GM04504 (cell line): ENCODE measurements at regions not wholly inside any gene's neighbourhood (a gene's known extent, or its start where the extent isn't known, plus 50 kb on each side); places are given as distances from the start of the nearest gene placed in this dataset.
A peak's percentile ranks its signal among the peaks of the same experiment; 100 is the strongest.
"Not testable (repeated sequence)": the region's sequence is repeated elsewhere in the genome, so short reads cannot be mapped to it uniquely, and the experiment has no call there.

ENCODE experiments used
- DNase-seq: peaks from one replicate; pipeline ENCODE4 v3.0.0-alpha.2; 2012; ENCODE audit warnings: low read depth

GRCh38 chr7:112937651-112938415 lies 147.6 kb upstream of the TMEM168 start:
- no peak for DNase-seq

DNA sequence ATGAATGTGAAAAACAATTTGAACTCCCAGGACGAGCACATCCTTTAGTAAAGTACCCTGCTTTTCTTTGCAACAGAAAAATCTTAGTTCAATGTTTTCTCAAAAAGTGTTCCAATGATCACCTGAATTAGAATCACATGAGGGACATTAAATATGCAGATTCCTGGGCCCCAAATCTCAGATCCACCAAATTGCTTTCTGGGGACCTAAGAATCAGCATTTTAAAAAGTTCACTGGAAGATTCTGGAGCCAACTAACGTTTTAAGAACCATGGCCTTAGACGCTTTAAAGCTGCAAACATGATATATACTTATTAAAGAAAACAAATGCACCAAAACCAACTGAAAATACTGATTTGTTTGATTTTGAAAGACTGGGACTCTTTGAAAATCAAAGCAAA lies 143.4 kb upstream of the TMEM168 start:
- no peak for DNase-seq

DNA sequence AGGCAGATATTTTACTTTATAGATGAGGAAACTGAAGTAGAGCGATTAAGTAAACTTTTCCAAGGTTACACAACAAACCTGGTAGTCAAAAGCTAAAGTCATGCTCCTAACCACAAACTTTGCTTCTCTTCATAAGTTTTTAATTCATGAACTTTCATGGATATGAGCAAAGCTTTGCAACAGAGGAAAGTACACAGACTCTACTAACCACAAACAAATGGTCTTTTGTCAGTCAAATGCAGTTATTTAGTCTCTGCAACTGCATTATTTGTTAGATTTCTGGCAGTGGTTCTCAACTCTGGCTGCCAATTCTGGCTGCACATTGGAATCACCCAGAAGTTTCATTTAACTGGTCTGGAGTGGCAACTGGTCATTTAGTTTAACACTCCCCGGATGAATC lies 140.6 kb upstream of the TMEM168 start:
- DNase-seq, result peak; percentile 56

DNA sequence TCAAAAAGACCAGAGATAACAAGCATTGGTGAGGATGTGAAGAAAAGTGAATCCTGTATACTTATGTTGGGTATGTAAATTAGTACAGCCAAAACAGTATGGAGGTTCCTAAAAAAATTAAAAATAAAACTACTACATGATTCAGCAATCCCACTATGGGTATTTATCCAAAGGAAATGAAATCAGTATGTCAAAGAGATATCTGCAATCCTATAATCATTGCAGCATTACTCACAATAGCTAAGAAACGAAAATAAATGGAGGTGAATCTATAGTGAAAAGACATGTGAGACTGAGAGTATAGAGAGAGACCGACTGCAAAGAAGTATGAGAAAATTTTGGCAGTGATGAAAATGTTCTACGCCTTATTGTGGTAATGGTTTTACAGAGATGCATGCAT lies 139.2 kb upstream of the TMEM168 start:
- DNase-seq, result no peak

DNA sequence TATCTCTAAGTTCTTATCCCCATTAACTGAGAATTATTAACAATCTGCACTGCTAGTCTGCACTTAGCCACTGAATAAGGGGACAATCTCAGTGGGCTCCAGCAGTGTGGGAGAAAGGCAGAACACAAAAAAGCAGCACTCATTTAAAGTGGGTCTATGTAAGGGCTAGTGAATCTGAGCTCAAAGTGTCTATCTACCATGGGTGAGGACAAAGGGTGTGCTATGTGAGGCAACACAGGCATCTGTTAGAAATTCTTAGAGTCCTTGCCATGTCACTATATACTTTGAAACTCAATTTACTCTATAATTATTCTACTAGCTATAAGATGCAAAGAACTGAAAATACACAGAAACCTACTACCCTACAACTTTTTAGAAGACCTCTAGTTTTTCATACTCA lies 135.8 kb upstream of the TMEM168 start:
- DNase-seq, result no peak

DNA sequence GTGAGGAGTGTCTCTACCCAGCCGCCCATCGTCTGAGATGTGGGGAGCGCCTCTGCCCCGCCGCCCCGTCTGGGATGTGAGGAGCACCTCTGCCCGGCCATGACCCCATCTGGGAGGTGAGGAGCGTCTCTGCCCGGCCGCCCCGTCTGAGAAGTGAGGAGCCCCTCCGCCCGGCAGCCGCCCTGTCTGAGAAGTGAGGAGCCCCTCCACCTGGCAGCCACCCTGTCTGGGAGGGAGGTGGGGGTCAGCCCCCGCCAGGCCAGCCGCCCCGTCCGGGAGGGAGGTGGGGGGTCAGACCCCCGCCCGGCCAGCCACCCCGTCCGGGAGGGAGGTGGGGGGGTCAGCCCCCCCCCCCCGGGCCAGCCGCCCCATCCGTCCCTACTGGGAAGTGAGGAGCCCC lies 132.4 kb upstream of the TMEM168 start:
- not testable (repeated sequence) for DNase-seq

DNA sequence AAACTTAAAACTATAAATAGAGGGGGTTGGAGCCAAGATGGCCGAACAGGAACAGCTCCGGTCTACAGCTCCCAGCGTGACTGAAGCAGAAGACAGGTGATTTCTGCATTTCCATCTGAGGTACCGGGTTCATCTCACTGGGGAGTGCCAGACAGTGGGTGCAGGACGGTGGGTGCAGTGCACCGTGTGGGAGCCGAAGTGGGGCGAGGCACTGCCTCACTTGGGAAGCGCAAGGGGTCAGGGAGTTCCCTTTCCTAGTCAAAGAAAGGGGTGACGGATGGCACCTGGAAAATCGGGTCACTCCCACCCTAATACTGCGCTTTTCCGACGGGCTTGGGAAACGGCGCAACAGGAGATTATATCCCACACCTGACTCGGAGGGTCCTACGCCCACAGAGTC lies 126.2 kb upstream of the TMEM168 start:
- not testable (repeated sequence) for DNase-seq

- no peak for DNase-seq
Measured at GRCh38 chr7:112908086-112908485, 117.9 kb upstream of the TMEM168 start.

GRCh38 chr7:112907658-112908057 lies 117.5 kb upstream of the TMEM168 start:
- no peak for DNase-seq

- DNase-seq, result no peak
Measured at GRCh38 chr7:112905950-112906349, 115.8 kb upstream of the TMEM168 start.

DNA sequence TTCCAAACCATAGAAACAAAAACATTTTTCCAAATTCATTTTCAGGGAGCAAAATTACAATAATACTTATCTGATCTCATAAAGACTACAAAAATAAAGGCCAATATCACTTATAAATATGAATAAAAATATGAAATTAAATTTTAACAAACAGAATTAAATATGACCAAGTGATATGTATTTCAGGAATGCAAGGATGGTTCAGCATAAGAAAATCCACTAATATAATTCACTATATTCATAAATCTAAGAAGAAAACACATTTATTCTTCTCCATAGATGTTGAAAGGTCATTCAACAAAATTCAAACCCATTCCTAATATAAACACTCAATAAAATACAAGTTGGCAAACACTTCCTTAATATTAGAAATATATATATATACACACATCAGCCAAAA lies 115.2 kb upstream of the TMEM168 start:
- no peak for DNase-seq

DNA sequence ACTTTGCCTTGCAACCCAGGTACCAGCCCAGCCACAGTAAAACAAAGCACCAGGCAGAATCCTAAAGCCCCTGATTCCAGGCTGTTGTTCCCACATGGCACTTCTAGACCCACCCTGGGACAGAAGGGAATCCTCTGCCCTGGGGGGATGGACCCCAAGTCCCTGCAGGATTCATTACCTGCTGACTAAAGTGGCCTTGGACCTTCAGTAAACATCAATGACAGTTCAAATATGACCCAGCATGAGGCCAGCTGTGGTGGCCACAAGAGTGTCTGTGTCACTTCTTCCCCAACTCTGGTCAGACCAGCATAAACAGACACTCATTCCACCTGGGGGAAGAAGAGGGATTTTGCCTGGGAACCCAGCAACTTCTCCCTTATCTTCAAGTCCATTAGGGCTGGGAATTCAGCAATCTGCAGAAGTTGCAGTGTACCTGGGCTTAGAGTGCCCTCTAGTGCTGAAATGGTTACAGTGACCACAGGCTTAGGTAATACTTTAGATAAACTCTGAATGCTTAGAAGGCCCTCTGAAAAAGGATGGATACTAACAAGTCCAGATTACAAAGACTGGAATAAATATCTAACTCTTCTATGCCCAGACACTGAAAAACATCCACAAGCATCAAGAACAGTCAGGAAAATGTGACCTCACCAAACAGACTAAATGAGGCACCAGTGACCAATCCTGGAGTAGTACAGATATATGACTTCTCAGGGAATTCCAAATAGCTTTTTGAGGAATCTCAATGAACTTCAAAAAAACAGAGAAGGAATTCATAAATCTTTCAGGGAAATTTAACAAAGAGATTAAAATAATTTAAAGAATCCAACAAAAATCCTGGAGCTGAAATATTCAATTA lies 108.5 kb upstream of the TMEM168 start:
- DNase-seq, result peak; percentile 38

- DNase-seq, result no peak
Measured at GRCh38 chr7:112897839-112898431, 107.7 kb upstream of the TMEM168 start.

- DNase-seq, result no peak
Measured at GRCh38 chr7:112896026-112896601, 105.9 kb upstream of the TMEM168 start.

DNA sequence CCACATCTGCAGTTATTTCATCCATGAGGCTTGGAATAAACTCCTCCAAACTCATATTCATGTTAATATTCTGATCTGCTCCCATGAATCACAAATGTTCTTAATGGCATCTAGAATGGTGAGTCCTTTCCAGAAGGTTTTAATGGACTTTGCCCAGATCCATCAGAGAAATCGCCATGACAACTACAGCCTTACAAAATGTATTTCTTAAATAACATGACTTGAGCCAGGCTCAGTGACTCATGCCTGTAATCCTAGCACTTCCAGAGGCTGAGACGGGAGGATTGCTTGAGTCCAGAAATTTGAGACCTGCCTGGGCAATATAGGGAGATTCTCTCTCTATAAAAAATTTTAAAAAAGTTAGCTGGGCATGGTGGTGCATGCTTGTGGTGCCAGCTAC lies 102.1 kb upstream of the TMEM168 start:
- DNase-seq, result peak; percentile 28

DNA sequence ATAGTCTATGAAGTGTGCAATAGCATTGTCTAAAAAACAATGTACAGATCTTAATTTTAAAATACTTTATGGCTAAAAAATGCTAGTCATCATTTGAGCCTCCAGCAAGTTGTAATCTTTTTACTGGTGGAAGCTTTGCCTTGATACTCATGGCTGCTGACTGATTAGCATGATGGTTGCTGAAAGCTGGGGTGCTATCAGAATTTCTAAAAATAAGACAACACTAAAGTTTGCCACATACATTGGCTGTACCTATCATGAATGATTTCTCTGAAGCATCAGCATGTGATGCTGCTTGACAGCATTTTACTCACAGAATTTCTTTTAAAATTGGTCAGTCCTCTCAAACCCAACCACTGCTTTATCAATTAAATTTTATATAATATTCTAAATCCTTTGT lies 101.5 kb upstream of the TMEM168 start:
- no peak for DNase-seq

DNA sequence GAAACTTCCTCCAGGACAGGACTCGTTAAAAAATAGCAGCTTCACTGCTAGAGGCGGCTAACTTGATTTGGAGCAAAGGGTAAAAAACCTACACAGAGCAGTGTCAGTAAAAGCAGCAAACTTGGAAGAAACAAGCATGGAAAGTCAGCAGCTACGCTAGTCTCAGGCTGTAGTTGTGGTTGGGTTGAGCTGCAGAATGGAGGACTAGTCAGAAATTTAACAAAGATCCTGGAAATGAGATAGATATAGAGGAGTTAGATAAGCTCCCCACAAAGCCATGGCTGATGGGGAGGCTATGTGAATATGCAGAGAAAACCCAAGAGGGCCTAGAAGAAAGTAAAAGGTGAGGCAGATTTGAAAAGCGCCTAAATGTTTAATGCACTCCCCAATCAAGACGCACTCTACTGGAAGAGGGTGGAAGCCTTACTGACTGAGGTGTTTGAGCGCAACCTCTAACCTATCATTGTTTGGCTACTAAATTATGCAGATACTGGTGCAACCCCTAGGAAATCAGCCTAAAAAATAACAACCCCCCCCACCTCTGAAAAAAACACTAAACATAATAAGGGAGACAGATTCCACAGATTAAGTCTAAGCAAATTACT lies 99.7 kb upstream of the TMEM168 start:
- no peak for DNase-seq

- no peak for DNase-seq
Measured at GRCh38 chr7:112889268-112889667, 99.1 kb upstream of the TMEM168 start.

DNA sequence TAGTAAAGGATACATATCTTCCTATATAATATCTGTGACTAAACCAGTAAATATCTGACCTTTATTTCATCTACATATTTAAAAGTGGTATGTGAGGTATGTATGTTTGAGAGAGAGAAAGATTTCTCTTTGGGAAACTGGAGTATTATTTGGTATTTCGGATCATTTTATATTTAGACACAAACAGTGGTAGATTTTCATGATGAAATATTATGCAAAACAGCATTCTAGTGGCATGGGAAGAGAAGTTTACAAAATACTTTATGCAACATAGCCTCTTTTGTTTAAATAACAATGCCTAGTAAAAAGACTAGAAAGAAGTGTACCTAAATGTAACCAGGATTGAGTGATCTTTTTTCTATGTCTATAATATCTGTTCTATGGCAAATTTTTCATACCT lies 98.6 kb upstream of the TMEM168 start:
- DNase-seq, result no peak

DNA sequence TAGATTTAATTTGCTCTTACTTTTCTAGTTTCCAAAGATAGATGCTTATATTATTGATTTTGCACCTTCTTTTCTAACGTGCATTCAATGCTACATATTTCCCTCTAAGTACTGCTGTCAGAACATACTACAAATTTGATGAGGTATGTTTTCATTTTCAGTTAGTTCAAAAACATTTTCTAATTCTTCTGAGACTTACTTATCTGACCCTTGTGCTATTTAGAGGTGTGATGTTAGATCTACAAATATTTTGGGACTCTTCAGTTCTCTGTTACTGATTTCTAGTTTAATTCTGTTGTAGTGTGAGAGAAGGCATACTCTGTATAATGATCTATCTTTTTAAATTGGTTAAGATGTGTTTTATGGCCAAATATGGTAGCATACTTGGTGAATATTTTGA lies 97.8 kb upstream of the TMEM168 start:
- no peak for DNase-seq

- no peak for DNase-seq
Measured at GRCh38 chr7:112887337-112887736, 97.1 kb upstream of the TMEM168 start.

DNA sequence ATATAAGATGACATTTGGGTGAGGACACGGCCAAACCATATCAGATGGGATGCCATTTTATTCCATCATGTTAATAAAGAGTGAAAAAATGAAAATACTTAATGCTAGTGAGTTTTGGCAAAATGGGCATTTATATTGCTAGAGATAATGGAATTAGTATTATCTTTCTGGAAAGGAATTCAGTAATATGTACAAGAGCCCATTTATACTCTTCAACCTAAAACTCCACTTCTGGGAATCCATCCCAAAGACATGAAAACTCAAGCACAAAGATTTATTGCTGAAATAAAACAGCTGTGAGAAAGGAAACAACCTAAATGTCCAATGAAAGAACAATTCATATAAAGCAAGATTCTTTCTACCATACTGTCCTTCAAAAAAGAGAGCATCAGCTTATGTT lies 96.0 kb upstream of the TMEM168 start:
- no peak for DNase-seq
